Uterus (tissue), 2 donors: ENCODE measurements at regions not wholly inside any gene's neighbourhood (a gene's known extent, or its start where the extent isn't known, plus 50 kb on each side); places are given as distances from the start of the nearest gene placed in this dataset.

Source experiments
- CTCF ChIP-seq, 4 experiments: fragments of 200-600 bp in 2 of 4; fragments of 450-650 bp in 2 of 4; sonication (generic) in 2 of 4; IDR thresholded peaks; one replicate each; pipeline ENCODE4 v1.5.1; 2016 to 2019; ENCODE audit warnings: antibody characterized with exemption in 4 of 4, mild to moderate bottlenecking in 2 of 4, moderate library complexity in 1 of 4
- POLR2A ChIP-seq, 2 donors: fragments of 450-650 bp; IDR thresholded peaks; one replicate each; pipeline ENCODE4 v1.6.1; 2016; ENCODE audit warnings: antibody characterized with exemption in 2 of 2, mild to moderate bottlenecking in 1 of 2, moderate library complexity in 1 of 2

- TF ChIP-seq CTCF (IDR thresholded peaks at IDR 0.05) (no peak), POLR2A (IDR thresholded peaks at IDR 0.05) (no peak)
These were observed 297.8 kb downstream of the FOXG1 start for GRCh38 chr14:29064305-29064900.
